ENCODE measurements at regions not wholly inside any gene's neighbourhood (a gene's known extent, or its start where the extent isn't known, plus 50 kb on each side); places are given as distances from the start of the nearest gene placed in this dataset.
"Not testable (repeated sequence)": the region's sequence is repeated elsewhere in the genome, so short reads cannot be mapped to it uniquely, and the experiment has no call there.

DNA sequence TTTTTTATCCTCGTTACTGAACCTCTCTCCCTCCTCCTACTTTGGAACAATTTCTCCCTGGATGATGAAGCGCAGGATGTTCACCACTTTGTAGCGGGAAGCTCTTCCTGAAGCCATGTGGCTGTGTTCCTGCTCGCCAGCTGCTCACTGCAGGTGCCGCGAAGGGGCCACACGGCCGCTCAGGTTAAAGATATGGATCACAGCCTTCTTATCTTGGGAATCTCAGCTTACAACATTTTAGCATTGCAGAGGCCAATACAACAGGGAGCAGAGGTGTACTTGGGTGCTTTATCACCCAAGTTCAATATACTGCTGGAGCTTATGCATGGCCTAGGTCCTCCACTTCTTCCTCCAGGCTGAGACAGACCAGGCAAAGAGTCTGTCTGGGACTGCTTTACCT lies 201.2 kb upstream of the G2E3 start:
- TF ChIP-seq, protein P1, sequence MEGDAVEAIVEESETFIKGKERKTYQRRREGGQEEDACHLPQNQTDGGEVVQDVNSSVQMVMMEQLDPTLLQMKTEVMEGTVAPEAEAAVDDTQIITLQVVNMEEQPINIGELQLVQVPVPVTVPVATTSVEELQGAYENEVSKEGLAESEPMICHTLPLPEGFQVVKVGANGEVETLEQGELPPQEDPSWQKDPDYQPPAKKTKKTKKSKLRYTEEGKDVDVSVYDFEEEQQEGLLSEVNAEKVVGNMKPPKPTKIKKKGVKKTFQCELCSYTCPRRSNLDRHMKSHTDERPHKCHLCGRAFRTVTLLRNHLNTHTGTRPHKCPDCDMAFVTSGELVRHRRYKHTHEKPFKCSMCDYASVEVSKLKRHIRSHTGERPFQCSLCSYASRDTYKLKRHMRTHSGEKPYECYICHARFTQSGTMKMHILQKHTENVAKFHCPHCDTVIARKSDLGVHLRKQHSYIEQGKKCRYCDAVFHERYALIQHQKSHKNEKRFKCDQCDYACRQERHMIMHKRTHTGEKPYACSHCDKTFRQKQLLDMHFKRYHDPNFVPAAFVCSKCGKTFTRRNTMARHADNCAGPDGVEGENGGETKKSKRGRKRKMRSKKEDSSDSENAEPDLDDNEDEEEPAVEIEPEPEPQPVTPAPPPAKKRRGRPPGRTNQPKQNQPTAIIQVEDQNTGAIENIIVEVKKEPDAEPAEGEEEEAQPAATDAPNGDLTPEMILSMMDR (conservative IDR thresholded peaks at IDR 0.05; ENCODE audit: low read depth, low read length) = no peak
- Histone ChIP-seq H3K36me3 (ENCODE audit: insufficient read depth) (no peaks in the 10 kb centered on the region), H3K79me2 (ENCODE audit: insufficient read depth, low read depth) (no peaks in the 10 kb centered on the region), H4K20me1 (ENCODE audit: insufficient read depth) (no peaks in the 10 kb centered on the region), H3K4me3 (IDR thresholded peaks at IDR 0.05; ENCODE audit: insufficient read depth, low read depth, low read length) (no peak overlapping the region), H3K4me1 (ENCODE audit: low read depth, poor library complexity, severe bottlenecking) (peaks cover 28% of the 10 kb centered on the region), H3K27ac (no peak overlapping the region), H3K27me3 (ENCODE audit: insufficient read depth, low read depth) (no peaks in the 10 kb centered on the region), H2AFZ (ENCODE audit: low read depth) (no peak overlapping the region), H3K4me2 (no peak overlapping the region), H3K9ac (no peak overlapping the region)

GRCh38 chr14:30362369-30363218 lies 196.4 kb upstream of the G2E3 start:
- Histone ChIP-seq H3K4me2 (no peak overlapping the region), H4K20me1 (ENCODE audit: insufficient read depth) (no peaks in the 10 kb centered on the region), H3K79me2 (ENCODE audit: insufficient read depth, low read depth) (no peaks in the 10 kb centered on the region), H3K4me1 (ENCODE audit: low read depth, poor library complexity, severe bottlenecking) (no peaks in the 10 kb centered on the region), H2AFZ (ENCODE audit: low read depth) (no peak overlapping the region), H3K27me3 (ENCODE audit: insufficient read depth, low read depth) (no peaks in the 10 kb centered on the region), H3K36me3 (ENCODE audit: insufficient read depth) (no peaks in the 10 kb centered on the region), H3K4me3 (IDR thresholded peaks at IDR 0.05; ENCODE audit: insufficient read depth, low read depth, low read length) (no peak overlapping the region), H3K27ac (no peak overlapping the region), H3K9ac (no peak overlapping the region)
- TF ChIP-seq, protein P1 (conservative IDR thresholded peaks at IDR 0.05; ENCODE audit: low read depth, low read length) = no peak

GRCh38 chr14:30363219-30363880 lies 195.6 kb upstream of the G2E3 start:
- not testable (repeated sequence) for H2AFZ ChIP-seq (ENCODE audit: low read depth); H4K20me1 ChIP-seq (ENCODE audit: insufficient read depth); H3K4me3 ChIP-seq (IDR thresholded peaks at IDR 0.05; ENCODE audit: insufficient read depth, low read depth, low read length); H3K27me3 ChIP-seq (ENCODE audit: insufficient read depth, low read depth); H3K36me3 ChIP-seq (ENCODE audit: insufficient read depth); H3K9ac ChIP-seq; H3K4me2 ChIP-seq; H3K4me1 ChIP-seq (ENCODE audit: low read depth, poor library complexity, severe bottlenecking); H3K27ac ChIP-seq; H3K79me2 ChIP-seq (ENCODE audit: insufficient read depth, low read depth)

- no peaks in the 10 kb centered on the region for H3K79me2 ChIP-seq (ENCODE audit: insufficient read depth, low read depth)
- H3K36me3 ChIP-seq (ENCODE audit: insufficient read depth) = no peaks in the 10 kb centered on the region
- H2AFZ ChIP-seq (ENCODE audit: low read depth) = no peak overlapping the region
- no peaks in the 10 kb centered on the region for H3K4me1 ChIP-seq (ENCODE audit: low read depth, poor library complexity, severe bottlenecking)
- no peaks in the 10 kb centered on the region for H4K20me1 ChIP-seq (ENCODE audit: insufficient read depth)
- no peak overlapping the region for H3K9ac ChIP-seq
- TF ChIP-seq, protein P1 (conservative IDR thresholded peaks at IDR 0.05; ENCODE audit: low read depth, low read length) = no peak
- H3K27me3 ChIP-seq (ENCODE audit: insufficient read depth, low read depth) = no peaks in the 10 kb centered on the region
- no peak overlapping the region for H3K4me2 ChIP-seq
- H3K4me3 ChIP-seq (IDR thresholded peaks at IDR 0.05; ENCODE audit: insufficient read depth, low read depth, low read length) = no peak overlapping the region
- no peak overlapping the region for H3K27ac ChIP-seq
These were observed 189.3 kb upstream of the G2E3 start for GRCh38 chr14:30369502-30370180.

All from KMS-11 (cell line).